Astrocyte (in vitro differentiated cells and primary cell): ENCODE measurements at regions not wholly inside any gene's neighbourhood (a gene's known extent, or its start where the extent isn't known, plus 50 kb on each side); places are given as distances from the start of the nearest gene placed in this dataset.

ENCODE experiments used
- EZH2 ChIP-seq: IDR thresholded peaks from 2 replicates; pipeline ENCODE4 v1.6.1; 2012; ENCODE audit warnings: mild to moderate bottlenecking, low read length, inconsistent platforms; ENCODE audit not compliant: insufficient read depth
- TF ChIP-seq, protein P1 (sequence below): IDR thresholded peaks from 2 replicates; pipeline ENCODE4 v1.5.1; 2011; ENCODE audit warnings: low read depth, mild to moderate bottlenecking, inconsistent platforms, low read length, moderate library complexity; ENCODE audit not compliant: insufficient read depth

DNA sequence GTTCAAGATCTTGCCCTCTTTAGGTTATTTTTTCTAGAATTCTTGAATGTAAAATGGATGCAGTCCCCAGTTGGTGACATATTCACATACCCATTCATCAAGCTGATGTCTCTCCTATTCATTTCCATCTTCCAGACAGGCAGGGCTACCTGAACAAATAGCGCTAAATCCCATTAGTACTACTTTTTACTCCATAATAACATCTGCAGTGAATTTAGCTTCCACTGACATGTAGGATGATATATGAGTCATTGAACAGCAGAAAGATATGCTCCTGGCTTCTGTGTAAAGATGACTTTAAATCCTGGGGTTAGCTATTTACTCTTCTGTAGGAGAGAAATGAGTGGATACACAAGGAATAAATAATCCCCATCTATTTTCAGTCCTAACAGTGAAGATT lies 194.7 kb downstream of the RND3 start:
- TF ChIP-seq, protein P1, sequence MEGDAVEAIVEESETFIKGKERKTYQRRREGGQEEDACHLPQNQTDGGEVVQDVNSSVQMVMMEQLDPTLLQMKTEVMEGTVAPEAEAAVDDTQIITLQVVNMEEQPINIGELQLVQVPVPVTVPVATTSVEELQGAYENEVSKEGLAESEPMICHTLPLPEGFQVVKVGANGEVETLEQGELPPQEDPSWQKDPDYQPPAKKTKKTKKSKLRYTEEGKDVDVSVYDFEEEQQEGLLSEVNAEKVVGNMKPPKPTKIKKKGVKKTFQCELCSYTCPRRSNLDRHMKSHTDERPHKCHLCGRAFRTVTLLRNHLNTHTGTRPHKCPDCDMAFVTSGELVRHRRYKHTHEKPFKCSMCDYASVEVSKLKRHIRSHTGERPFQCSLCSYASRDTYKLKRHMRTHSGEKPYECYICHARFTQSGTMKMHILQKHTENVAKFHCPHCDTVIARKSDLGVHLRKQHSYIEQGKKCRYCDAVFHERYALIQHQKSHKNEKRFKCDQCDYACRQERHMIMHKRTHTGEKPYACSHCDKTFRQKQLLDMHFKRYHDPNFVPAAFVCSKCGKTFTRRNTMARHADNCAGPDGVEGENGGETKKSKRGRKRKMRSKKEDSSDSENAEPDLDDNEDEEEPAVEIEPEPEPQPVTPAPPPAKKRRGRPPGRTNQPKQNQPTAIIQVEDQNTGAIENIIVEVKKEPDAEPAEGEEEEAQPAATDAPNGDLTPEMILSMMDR = no peak
- TF ChIP-seq EZH2 = no peak
